ENCODE measurements at regions not wholly inside any gene's neighbourhood (a gene's known extent, or its start where the extent isn't known, plus 50 kb on each side); places are given as distances from the start of the nearest gene placed in this dataset.

GRCh38 chr12:89960011-89960507, 251.4 kb upstream of the ATP2B1 start:
- no peak for DNase-seq (ENCODE audit: low read depth in 2 of 2)

GRCh38 chr12:89959179-89959578, 250.5 kb upstream of the ATP2B1 start:
- no peak for DNase-seq (ENCODE audit: low read depth in 2 of 2)

- no peak for DNase-seq (ENCODE audit: low read depth in 2 of 2)
These were observed 245.6 kb upstream of the ATP2B1 start for GRCh38 chr12:89954259-89954658.

DNA sequence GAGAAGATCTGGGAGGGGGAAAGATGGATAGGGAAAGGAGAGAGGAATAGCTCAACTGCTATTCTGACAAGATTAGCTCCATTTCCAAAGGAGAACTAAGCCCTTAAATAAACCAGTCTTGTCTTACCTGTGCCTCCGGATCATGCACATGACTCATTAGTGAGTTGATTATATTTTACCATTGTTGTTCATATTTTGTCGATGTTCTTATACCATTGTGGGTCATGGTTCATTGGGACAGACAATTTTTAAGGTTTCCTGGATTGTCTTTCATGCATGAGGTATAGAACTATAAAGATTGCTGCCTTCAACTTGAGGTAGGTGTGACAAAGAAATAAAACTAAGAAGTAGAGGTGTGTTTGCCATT, 243.0 kb upstream of the ATP2B1 start:
- DNase-seq (ENCODE audit: low read depth in 2 of 2) = no peak

GRCh38 chr12:89951050-89951693, 242.5 kb upstream of the ATP2B1 start:
- DNase-seq (ENCODE audit: low read depth in 2 of 2) = no peak

DNA sequence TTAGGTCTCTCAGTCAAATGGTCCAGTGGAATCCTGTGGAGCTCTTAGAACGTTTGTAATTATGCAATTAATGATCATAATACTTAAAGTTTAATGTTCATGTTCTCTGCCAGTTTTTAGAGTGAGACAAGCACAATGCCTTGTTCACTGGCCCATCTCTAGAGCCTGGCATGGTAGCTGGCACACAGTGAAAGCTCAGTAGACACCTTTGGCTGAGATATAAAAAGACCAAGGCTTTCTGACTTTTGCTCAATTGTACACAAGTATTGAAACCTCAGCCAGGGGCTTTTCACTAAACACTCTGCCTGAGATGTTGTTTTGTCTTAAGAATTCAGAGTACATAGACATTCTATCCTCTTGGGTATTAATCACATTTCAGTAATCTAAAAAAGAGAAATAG, 241.8 kb upstream of the ATP2B1 start:
- no peak for DNase-seq (ENCODE audit: low read depth in 2 of 2)

DNA sequence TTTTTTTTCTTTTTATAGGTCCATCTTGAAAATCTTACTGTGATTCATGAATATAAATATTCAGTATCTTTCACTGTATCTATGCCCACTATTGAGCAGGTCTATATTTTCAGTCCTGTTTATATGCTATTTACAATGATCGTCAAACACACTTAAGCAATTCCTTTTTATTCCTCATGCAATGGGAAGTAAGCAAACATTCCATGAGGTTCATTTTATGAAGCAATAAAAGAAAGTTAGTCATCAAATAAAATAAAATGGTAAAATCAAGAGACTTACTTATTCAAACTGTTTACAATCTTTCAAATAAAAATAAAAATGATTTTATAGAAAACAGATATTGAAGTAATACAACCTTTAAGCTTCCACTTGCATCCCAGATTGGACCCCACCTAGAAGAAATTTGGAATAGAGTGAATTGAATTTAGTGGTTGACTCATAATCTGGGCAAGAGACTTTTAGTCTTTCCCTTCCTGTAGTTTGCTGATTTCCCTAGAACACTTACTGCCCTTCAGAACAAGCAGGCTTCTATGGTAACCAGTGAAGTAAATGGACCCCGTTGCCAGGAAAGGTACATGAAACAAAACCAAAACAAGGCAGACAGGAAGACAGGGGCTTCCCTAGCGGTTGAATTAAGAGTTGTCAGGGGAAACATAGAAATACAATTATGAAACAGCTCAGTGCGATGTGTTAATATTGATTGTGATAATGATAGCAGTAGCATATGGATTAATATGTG, 241.0 kb upstream of the ATP2B1 start:
- no peak for DNase-seq (ENCODE audit: low read depth in 2 of 2)

- no peak for DNase-seq (ENCODE audit: low read depth in 2 of 2)
These were observed 239.9 kb upstream of the ATP2B1 start for GRCh38 chr12:89948271-89949175.

GRCh38 chr12:89947437-89948270, 239.0 kb upstream of the ATP2B1 start:
- DNase-seq (ENCODE audit: low read depth in 2 of 2) = no peak

GRCh38 chr12:89946518-89947135, 238.0 kb upstream of the ATP2B1 start:
- no peak for DNase-seq (ENCODE audit: low read depth in 2 of 2)

DNA sequence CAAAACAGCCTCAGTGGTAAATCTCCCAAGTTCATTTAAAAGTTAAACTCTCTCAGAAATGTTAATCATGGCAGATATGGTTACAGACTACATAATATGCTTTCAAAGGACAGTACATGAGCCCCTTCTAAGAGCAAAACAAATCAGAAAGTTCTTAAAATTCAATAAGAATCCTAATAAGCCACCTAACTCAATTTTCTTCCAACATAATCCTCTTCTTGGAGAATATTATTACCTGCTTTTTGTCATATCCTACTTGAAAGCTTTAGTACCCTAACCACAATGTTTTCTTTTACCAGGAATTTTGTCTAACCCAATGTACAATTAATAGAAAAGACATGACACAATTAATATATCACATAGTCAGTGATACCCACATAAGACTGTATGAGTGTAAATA, 236.5 kb upstream of the ATP2B1 start:
- no peak for DNase-seq (ENCODE audit: low read depth in 2 of 2)

- DNase-seq (ENCODE audit: low read depth in 2 of 2) = no peak
These were observed 234.8 kb upstream of the ATP2B1 start for GRCh38 chr12:89943463-89943862.

DNA sequence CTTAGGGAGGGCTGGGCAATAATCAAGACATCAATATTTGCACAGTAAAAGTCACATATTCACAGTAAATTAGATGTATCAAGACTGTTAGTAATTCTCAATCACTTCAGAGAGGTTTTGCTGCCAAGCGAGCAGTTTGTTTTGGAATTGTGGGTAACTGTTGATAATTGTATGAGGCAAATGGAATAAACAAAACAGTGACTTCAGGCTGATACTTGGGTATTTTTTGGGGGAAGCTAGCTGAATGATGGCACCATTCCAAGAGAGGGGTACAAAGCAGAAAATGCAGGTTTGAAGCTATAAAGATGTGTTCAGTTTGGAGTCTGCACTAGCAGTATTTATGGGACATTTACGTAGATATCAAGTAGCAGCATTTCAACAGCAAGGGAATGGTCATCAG, 232.8 kb upstream of the ATP2B1 start:
- no peak for DNase-seq (ENCODE audit: low read depth in 2 of 2)

DNA sequence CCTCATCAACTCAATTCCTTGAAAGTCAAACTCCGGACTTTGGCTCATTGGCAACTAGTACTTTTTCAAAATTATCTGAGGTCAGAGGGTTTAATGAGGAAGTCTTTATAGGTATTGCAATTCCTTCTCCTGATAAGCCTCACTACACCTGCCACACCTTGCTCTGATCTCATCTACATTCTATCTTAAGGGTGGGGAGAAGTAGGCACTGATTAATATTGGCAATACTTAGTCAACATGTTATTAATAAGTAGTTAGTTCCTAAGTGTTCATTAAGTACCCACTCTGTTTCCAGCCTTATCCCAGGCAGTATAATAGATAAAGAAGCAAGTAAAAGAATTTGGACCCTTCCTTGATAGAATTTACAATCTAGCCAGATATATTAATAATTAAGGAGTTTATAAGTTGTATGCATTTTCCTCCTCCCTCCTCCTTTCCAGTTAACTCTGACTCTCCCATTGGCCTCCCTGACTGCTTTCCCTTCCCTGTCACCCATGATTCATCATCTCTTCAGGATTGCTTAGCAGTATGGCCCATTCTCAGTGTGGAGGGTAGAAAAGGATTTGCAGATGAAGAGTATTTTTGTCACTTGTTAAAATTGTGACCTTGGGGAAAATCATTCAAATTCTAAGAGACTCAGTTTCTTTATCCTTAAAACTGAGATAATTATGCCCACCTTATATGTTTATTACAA, 231.0 kb upstream of the ATP2B1 start:
- DNase-seq (ENCODE audit: low read depth in 2 of 2) = no peak

DNA sequence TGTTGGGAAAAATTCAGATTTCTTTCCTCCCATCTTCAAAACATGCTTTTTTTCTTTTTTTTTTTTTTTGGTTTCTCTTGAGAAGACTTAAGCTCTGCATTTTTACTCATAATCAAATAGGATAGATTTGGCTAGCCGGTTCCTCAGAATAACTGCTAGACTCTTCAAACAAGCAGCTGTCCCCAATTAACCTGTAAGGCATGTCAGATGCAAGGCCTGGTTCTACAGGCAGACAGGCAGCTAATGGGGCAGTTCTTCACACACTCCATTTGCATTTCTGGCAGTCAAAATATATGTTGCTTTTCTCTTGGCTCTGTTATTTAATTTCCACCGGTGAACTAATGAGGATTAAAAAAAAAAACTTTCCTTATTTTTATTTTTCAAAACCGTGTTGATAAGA, 228.0 kb upstream of the ATP2B1 start:
- no peak for DNase-seq (ENCODE audit: low read depth in 2 of 2)

DNA sequence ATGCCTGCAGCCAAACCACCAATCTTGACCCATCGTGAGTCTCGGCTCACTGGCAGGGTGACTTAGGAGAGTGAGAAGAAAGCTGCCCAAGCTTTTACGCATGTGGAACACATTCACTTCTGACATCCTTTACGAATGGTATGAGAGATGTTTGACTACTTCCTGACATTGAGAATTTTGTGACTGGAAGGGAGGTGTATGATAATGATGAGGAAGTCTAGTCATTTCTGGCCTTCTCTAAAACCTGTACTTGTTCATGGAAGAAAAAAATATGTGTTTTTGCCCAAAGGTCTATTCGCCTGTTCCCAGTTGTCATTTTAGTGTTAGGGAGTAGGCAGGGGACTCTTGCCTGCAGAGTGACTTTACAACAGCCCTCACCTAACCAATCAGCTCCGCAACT, 227.2 kb upstream of the ATP2B1 start:
- DNase-seq (ENCODE audit: low read depth in 2 of 2) = no peak

DNA sequence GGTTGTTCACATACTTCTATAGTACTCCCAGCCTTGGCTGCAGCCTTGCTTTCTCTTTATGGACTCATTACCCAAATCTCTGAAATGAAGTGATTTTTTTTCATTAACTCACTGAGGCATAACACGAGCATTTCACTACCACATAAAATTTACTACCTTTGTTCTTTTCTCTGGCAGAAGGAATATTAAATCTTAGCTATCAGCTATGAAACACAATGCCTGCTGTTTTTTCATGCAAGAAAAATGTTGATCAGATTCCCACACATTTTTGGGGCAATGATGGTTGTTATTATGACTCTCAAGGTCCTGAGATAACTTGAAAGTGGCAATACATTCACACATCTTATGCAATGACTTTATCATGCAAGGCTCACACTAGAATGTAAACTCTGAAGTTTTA, 225.3 kb upstream of the ATP2B1 start:
- no peak for DNase-seq (ENCODE audit: low read depth in 2 of 2)

GRCh38 chr12:89932954-89933353, 224.3 kb upstream of the ATP2B1 start:
- DNase-seq (ENCODE audit: low read depth in 2 of 2) = no peak

GRCh38 chr12:89928467-89928866, 219.8 kb upstream of the ATP2B1 start:
- DNase-seq (ENCODE audit: low read depth in 2 of 2) = no peak

DNA sequence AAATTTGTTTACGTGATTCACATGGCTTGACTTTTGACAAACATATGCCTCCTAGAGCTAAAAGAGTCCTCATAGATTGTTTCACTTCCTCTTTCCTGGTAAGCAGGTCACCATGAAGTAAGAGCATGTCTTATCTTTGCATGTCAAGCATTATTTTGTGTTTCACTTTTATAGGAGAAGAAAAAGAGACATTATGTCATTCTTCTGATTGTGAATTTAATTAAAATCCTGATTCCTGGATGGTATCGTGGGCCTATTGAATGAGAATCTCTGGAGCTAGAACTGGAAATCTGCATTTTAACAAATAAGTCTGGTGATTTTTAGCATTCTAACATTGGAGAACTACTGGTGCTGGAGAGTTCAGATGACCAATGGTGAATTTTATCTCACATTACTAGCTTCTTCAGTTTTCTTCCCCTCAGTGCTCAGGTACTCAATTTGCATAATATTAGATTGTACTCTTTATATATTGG, 218.6 kb upstream of the ATP2B1 start:
- no peak for DNase-seq (ENCODE audit: low read depth in 2 of 2)

All from stimulated activated CD4-positive, alpha-beta T cell treated with anti-CD3 and anti-CD28 coated beads, Interleukin-12 subunit alpha, Interleukin-12 subunit beta, amount 100 ng/mL, for 24 hours (primary cell).